Erythroblast (primary cell): ENCODE measurements at regions not wholly inside any gene's neighbourhood (a gene's known extent, or its start where the extent isn't known, plus 50 kb on each side); places are given as distances from the start of the nearest gene placed in this dataset.

Experiments
- GATA1 ChIP-seq: IDR thresholded peaks from 2 replicates; pipeline ENCODE4 v1.6.1; 2011; ENCODE audit warnings: low read depth, mild to moderate bottlenecking, control low read depth, low read length, moderate library complexity
- POLR2A ChIP-seq: IDR thresholded peaks from 2 replicates; pipeline ENCODE4 v1.6.1; 2011; ENCODE audit warnings: mild to moderate bottlenecking, low read length

- TF ChIP-seq POLR2A, result no peak
- no peak for TF ChIP-seq GATA1
Measured at GRCh38 chr12:23006413-23006812, 381.4 kb downstream of the ETNK1 start.
